RWPE1 (cell line): ENCODE measurements at regions not wholly inside any gene's neighbourhood (a gene's known extent, or its start where the extent isn't known, plus 50 kb on each side); places are given as distances from the start of the nearest gene placed in this dataset.
"Not testable (repeated sequence)": the region's sequence is repeated elsewhere in the genome, so short reads cannot be mapped to it uniquely, and the experiment has no call there.

Experiments used
- CTCF ChIA-PET: fragments of 350-600 bp; sonication (Branson Sonifier 250); formaldehyde crosslinking; extraction: SDS; loops from one replicate; lab custom pipeline; 2021; lab: Yijun Ruan, JAX
- POLR2A ChIA-PET: fragments of 400-600 bp; formaldehyde crosslinking; extraction: SDS; loops from one replicate; lab custom pipeline; 2020; ENCODE audit warnings: antibody characterized with exemption; ENCODE audit not compliant: low non-redundant PET; lab: Yijun Ruan, JAX
- DNase-seq: peaks from one replicate; pipeline ENCODE4 v3.0.0; 2012; ENCODE audit warnings: low spot score
- H3K27ac ChIP-seq: fragments of 450-650 bp; 2 replicates; pipeline ENCODE4 v1.5.1; 2017
- TF ChIP-seq, protein P1 (sequence below): fragments of 450-650 bp; conservative IDR thresholded peaks from 2 replicates; pipeline ENCODE4 v1.5.1; 2017; ENCODE audit warnings: low read depth, mild to moderate bottlenecking

DNA sequence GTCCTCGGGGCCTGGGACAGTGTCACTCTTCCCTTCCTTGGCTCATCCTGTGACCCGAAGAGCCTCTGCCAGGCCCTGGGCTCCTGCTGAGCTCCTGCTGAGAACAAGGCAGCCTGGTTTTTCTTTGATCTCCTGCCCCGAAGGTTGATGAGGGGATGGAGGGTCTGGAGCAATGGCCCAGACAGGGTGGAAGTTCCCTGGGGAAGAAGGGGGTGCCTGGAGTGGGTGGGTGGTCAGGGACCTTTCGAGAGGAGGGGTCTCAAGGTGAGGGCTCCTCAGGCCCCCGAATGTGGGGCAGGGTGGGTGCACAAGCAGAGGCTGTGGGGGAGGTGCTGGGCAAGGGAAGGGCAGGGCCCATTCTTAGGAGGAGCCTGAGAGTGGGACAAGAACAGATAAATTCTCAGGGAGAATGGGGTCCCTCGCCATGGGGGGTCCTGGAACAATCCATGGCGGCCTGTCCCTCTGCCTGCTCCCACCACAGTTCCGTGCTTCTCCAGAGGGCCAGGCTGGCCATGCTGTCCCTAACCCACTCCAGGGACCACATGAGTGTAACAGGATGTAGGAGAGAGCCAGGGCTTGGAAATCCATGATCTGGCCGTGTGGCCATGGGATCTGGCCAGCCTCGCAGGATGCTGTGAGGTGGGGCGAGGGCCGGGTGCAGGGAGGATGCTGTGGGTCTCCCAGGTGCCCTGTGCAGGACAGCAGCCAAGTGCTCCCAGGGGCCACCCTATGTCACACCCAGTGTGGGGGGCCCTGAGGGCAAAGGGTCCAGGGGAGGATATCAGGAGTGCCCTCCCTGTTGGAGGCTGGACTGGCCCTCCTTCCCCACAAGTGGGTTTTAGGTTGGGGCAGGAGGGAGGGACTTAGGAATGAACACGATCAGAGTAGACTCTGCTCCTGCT, 128.5 kb upstream of the LPCAT1 start:
- POLR2A ChIA-PET: no interaction called here
- TF ChIP-seq, protein P1, sequence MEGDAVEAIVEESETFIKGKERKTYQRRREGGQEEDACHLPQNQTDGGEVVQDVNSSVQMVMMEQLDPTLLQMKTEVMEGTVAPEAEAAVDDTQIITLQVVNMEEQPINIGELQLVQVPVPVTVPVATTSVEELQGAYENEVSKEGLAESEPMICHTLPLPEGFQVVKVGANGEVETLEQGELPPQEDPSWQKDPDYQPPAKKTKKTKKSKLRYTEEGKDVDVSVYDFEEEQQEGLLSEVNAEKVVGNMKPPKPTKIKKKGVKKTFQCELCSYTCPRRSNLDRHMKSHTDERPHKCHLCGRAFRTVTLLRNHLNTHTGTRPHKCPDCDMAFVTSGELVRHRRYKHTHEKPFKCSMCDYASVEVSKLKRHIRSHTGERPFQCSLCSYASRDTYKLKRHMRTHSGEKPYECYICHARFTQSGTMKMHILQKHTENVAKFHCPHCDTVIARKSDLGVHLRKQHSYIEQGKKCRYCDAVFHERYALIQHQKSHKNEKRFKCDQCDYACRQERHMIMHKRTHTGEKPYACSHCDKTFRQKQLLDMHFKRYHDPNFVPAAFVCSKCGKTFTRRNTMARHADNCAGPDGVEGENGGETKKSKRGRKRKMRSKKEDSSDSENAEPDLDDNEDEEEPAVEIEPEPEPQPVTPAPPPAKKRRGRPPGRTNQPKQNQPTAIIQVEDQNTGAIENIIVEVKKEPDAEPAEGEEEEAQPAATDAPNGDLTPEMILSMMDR: no peak
- no peak for DNase-seq
- CTCF ChIA-PET: interaction anchor here (1.7 kb wide), 1 partner anchor 7 kb away, joined by 12 read pairs; no protein-coding TSS in a partner anchor
- no peak overlapping the region for H3K27ac ChIP-seq

DNA sequence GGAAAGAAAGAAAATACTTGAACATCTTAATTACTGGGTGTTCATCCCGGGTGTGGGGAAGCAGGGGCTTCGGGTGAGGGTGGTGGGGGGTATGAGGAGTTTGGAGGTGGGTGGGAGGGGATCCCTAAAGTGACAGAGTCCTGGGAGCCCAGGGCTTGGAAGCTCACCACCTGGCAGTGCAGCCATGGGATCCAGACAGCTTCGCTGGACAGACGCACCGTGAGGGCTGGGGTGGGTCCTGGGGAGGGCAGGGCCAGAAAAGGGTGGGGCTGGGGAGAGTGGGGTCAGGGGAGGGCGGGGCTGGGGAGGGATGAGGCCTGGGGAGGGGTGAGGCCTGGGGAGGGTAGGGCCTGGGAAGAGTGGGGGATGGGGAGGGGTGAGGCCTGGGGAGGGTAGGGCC, 127.5 kb upstream of the LPCAT1 start:
- ChIA-PET POLR2A (no interaction called here), CTCF (no interaction called here)
- TF ChIP-seq, protein P1: no peak
- no peak for DNase-seq
- no peak overlapping the region for H3K27ac ChIP-seq

GRCh38 chr5:1649554-1649953, 125.8 kb upstream of the LPCAT1 start:
- TF ChIP-seq, protein P1: no peak
- DNase-seq: no peak
- POLR2A ChIA-PET: no interaction called here
- H3K27ac ChIP-seq: no peak overlapping the region
- CTCF ChIA-PET: interaction anchor here (0.6 to 0.8 kb wide), 2 partner anchors 171 to 269 kb away, joined by 4 read pairs; no protein-coding TSS in a partner anchor

DNA sequence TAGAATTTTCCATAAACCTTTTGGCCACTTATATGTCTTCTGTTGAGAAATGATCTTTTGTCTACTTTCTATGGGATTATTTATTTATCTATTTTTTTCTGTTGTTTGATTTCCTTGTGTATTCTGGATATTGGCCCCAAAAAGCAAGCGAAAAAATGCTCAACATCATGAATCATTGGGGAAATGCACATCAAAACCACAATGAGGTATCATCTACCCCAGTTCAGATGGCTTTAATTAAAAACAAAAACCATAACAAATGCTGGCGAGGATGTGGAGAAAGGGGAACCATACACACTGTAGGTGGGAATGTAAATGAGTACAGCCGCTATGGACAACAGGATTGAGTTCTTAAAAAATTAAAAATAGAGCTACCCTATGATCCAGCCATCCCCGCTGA, 125.0 kb upstream of the LPCAT1 start:
- POLR2A ChIA-PET: no interaction called here
- no peak for DNase-seq
- CTCF ChIA-PET: interaction anchor here (0.6 kb wide), 1 partner anchor 170 kb away, joined by 4 read pairs; no protein-coding TSS in a partner anchor
- TF ChIP-seq, protein P1: no peak
- no peak overlapping the region for H3K27ac ChIP-seq

GRCh38 chr5:1647580-1647979, 123.8 kb upstream of the LPCAT1 start:
- POLR2A ChIA-PET: no interaction called here
- no peak for DNase-seq
- CTCF ChIA-PET: no interaction called here
- TF ChIP-seq, protein P1: no peak
- H3K27ac ChIP-seq: no peak overlapping the region

- peak; percentile 86 for DNase-seq
- POLR2A ChIA-PET: interaction anchor here (0.8 kb wide), 1 partner anchor 11 kb away, joined by 3 read pairs; no protein-coding TSS in a partner anchor
- H3K27ac ChIP-seq: no peak overlapping the region
- TF ChIP-seq, protein P1: peak; percentile 80
- CTCF ChIA-PET: interaction anchor here (0.6 to 1.8 kb wide), 31 partner anchors 8 to 1324 kb away, joined by 3 to 12 read pairs (median 4); no protein-coding TSS in a partner anchor
Measured at GRCh38 chr5:1644810-1645571, 121.2 kb upstream of the LPCAT1 start.

GRCh38 chr5:1644393-1644809, 120.6 kb upstream of the LPCAT1 start:
- POLR2A ChIA-PET: interaction anchor here (0.8 kb wide), 1 partner anchor 10 kb away, joined by 3 read pairs; no protein-coding TSS in a partner anchor

More at GRCh38 chr5:1644393-1644809, 120.6 kb upstream of the LPCAT1 start:
- H3K27ac ChIP-seq, DNase-seq: not testable (repeated sequence)
- CTCF ChIA-PET: interaction anchor here (0.6 to 1.8 kb wide), 21 partner anchors 9 to 1324 kb away, joined by 3 to 12 read pairs (median 4); no protein-coding TSS in a partner anchor
